ENCODE measurements at regions not wholly inside any gene's neighbourhood (a gene's known extent, or its start where the extent isn't known, plus 50 kb on each side); places are given as distances from the start of the nearest gene placed in this dataset.

GRCh38 chr2:41903474-41904135 lies 144.2 kb upstream of the PKDCC start:
- peak in 1 of 2 donors; percentile 17 for DNase-seq

GRCh38 chr2:41904459-41904858 lies 143.4 kb upstream of the PKDCC start:
- DNase-seq = no peak

GRCh38 chr2:41905597-41906337 lies 142.1 kb upstream of the PKDCC start:
- no peak for DNase-seq

DNA sequence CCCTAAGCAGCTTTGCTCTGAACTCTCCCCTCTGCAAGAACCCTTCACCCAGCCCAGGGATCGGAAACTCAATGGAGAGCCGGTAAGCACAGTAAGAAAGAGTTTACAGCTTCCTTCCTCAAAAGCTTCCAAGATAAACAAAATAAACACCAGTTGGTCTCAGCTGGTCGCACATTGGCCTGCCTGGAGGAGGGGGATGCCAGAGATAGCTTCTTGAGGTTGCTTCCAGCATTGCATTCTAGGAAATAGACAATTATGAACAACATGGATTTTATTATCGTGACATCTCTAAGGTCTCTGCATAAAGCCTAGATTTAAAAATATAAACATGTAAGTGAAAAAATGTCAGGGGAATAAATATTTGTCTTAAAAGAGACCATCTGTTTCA lies 141.5 kb upstream of the PKDCC start:
- no peak for DNase-seq

DNA sequence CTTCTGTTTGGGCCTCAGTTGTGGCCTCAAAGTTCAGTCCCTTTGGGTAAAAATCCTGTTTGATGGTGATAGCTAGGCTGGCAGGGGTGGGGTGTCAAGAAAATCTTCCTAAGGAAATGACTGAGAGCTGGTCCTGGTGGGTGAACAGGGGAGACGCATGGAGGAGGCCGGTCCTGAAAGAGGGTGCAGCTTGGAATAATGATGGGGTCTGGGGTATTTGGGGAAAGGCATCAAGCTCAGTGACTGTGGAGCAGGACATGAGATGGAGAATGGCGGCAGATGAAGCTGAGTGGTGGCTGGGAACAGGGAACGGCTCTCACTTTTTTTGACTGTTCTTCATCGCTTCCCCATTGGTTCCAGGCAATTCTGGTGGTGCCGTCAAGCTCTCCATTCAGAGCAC lies 140.7 kb upstream of the PKDCC start:
- DNase-seq = no peak

DNA sequence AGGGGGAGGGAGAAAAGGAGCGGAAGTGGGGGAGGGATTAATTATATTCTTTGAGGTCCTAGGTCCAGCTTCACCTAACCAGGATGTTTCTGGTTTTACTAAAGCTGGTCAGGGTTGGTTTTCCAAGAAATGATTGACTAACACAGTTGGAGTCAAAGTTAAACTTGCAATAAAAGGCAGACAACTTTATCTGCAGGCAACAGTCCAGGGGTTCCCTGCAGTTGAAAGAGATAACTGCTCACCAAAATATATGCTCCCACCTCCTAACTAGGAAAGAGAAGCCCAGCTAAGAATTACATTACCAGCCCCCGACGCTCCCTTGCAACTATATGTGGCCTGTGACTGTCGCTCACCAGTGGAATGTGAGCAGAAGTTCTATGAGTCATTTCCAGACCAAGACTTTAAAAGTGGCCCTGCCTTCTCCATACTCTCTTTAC lies 140.0 kb upstream of the PKDCC start:
- DNase-seq = no peak

- DNase-seq = no peak
These were observed 139.5 kb upstream of the PKDCC start for GRCh38 chr2:41908349-41908748.

- no peak for DNase-seq
These were observed 138.2 kb upstream of the PKDCC start for GRCh38 chr2:41909584-41909983.

DNA sequence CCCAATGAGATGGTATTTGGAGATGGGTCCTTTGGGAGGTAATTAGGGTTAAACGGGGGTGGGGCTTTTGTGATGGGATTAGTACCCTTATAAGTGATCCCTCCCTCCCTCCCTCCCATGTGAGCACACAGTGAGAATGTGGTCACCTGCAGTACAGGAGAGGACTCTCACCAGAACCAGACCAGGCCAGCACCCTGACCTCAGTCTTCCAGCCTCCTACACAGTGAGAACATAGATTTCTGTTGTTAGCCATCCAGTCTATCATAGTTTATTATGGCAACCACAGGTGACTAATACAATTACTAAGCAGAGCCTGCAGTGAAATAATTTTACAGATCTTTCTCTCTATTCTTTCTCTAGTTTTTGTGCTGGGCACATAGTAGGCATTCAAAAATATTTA lies 137.7 kb upstream of the PKDCC start:
- no peak for DNase-seq

DNA sequence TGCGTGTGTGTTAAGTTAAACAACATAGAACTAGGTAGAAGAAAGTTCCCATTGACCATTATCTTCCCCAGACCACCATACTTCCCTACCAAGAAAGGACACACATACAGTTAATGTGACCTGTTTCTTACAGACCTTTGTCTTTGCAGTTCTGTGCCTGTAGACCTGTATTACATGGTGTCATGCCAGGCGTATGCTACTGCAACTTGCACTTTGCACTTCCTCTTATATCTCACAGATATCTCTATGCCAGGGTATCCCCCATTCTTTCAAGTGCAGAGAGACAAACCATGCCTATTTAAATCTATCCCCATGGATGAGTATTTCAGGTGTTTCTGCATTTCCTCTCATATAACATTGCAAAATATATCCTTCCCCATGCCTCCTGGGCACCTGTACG lies 136.8 kb upstream of the PKDCC start:
- no peak for DNase-seq

DNA sequence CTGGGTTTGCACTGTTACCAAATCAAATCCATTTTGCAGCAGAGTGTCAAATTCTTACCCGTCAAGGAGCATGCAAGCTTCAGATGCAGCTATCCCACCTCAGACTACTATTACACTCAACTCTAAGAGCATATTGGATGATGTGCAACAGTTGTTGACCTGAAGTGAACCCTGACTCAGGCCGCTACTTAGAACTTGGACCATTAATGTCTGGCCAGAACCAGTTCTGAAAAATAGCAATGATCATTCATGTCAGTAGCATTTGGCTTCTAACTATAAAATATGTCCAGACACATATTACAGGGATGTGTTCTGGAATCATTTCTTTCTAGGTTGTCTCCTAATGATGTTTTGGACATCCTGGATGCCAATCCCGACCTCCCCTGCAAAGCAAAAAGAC lies 135.5 kb upstream of the PKDCC start:
- DNase-seq = no peak

DNA sequence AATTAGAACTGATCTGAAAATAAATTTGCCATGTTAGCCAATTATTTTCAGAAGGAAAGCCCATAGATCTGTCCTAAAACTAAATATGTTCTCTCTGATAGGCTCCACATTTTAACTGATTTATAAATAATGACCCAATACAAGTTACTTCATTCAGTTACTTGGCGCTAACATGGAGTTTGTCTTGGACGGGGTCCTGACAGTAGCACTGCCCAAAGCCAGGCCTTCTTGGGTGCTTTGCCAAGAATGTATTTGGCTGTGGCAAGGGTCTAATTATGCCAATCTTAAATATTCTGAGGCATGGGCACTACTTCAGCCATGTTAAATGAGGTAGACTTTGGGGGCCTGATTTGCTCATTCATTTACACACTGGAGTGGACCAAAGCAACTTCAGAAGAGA lies 135.0 kb upstream of the PKDCC start:
- DNase-seq = no peak

DNA sequence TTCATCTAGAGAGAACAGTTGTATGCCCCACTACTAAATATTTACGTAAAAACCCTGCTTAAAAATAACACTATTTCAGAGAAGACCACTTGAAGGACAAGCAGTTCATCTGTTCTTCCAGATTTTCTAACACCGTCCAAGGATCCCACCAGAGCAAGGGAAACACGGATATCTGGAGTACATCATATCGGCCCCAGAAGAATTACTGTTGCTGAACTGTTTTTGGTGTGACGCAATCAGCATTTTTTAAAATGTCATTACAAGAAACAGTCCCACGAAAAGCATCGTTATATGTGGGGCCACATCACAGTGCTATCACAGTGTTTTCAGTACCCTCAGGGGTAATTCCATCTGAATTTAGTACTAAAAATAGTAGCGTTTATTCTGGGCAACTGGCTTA lies 134.5 kb upstream of the PKDCC start:
- no peak for DNase-seq

DNA sequence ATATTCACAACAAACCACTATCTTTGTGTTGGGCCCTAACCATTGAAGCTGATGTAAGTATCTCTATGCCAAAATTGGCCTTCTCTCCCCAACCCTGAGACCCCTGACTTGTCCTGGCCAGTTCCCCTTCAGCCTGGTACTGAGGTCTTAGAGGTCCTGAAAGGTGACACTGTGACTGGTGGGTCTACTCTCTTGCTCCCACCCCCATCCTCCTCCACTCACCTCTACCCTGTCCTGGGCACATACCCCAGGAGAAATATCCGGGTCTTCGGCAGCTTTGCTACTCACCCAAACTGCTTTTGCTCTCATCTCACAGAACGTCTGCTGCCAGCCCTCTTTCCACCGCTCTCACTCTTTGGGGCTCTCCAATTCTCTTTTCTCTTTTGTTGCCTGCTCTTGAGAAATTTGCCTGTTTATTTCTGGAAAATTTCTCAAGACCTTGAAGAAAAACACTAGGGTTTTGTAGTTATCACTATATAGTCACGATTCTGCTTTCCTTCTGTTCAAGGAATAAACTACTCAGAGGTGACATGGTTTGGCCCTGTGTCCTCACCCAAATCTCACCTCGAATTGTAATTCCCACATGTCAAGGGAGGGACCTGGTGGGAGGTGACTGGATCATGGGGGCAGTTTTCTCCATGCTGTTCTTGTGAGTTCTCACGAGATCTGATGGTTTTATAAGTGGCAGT lies 133.8 kb upstream of the PKDCC start:
- no peak for DNase-seq

GRCh38 chr2:41914936-41915335 lies 132.9 kb upstream of the PKDCC start:
- no peak for DNase-seq

DNA sequence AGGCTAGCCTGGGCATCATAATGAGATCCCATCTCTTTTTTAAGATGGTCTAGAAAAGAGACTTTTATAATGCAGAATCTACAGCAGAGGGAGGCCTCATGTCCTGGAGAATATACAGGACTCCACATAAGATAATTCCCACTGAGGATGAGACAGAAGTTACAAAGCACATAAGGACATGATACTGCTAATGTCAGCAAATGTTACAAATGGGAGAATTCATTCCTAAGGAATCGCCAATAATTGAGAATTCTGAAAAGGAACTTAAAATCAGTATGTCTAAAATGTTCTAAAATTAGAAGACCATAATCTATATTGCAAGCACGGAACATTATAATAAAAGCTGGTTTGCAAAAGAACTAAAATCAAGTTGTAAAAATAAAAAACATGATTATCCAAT lies 131.6 kb upstream of the PKDCC start:
- DNase-seq = no peak

DNA sequence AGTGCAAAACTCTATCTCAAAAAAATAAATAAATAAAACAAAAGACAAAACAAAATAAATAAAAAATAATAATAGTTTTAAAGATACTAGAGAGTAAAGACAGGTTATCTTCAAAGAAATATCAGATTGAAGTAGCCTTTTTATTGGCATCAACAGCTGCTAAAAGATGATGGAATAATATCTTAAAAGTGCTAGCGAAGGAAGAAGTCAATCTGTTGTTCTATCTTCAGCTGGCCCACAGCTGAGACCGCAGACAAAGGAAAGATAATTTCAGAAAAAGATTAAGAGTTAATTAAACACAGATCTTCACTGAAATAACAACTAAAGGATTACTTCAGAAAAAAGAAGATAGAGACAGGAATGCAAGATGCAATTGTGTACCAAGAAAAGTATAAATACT lies 130.2 kb upstream of the PKDCC start:
- DNase-seq = no peak

- DNase-seq = no peak
These were observed 128.7 kb upstream of the PKDCC start for GRCh38 chr2:41919135-41919534.

GRCh38 chr2:41920181-41920580 lies 127.6 kb upstream of the PKDCC start:
- no peak for DNase-seq

DNA sequence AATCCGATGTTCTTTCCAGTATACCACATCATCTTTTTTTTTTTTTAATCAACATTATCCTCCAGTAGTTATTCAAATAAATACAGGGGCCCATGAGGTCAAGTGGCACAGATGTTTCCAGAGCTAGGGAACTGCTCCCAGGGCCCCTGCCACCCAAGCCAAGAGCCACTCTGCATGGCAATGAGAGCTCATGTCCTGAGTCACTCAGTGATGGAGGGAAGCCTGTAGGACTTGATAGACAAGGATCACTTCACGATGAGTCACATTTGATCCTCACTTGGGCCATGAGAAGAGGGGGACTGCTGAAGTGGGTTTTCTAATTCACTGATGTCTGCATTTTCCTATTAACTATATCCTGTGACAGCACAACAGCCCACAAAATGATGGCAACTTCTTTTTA lies 127.0 kb upstream of the PKDCC start:
- DNase-seq = no peak

DNA sequence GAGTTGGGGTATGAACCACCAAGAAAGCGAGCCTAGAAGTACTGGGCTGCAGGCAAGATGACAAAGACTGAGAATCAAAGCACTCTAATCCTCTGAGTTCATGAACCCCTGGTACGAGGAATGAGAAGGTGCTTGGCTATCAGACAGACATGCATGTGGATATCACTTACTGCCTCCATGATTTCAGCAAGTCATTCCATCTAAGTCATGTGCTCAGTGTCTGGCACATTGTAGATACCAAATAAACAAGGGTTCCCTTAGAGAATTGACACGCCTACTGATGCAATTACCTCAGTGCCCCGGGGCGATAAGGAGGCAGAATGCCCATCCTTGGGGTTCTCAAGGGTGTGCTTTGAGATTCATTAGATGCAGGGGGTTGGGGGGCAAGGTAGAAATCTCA lies 125.6 kb upstream of the PKDCC start:
- no peak for DNase-seq

- DNase-seq = no peak
These were observed 124.5 kb upstream of the PKDCC start for GRCh38 chr2:41923156-41923786.

DNA sequence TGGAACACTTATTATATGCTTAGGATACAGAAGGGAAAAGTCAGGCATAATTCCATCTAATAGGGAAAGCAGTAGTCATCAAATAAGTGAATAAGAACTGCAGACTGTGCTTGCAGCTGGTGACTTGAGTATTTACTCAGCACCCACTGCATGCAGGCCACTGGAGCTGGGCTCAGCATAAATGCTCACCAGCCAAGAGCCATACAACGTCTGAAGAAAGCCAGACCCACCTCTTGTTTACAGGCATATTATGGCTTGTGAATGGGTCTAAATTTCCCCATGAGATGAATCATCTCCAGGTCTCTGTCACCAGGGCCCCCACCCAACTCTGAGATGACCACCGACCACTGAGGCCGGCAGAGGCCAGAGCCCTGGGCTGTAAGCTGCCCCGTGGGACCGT lies 123.8 kb upstream of the PKDCC start:
- no peak for DNase-seq
